Colonic mucosa (tissue), 4 donors: ENCODE measurements at regions not wholly inside any gene's neighbourhood (a gene's known extent, or its start where the extent isn't known, plus 50 kb on each side); places are given as distances from the start of the nearest gene placed in this dataset.
A peak's percentile ranks its signal among the peaks of the same experiment; 100 is the strongest.

Experiments
- DNase-seq: peaks from one replicate; pipeline ENCODE4 v3.0.0-alpha.2; 2020
- H3K27ac ChIP-seq: fragments of 200-600 bp; one replicate; pipeline ENCODE4 v1.8.0; 2021
- H3K27me3 ChIP-seq: fragments of 200-600 bp; one replicate; pipeline ENCODE4 v1.8.0; 2021
- H3K36me3 ChIP-seq: fragments of 200-600 bp; one replicate; pipeline ENCODE4 v1.8.0; 2021
- H3K4me1 ChIP-seq: fragments of 200-600 bp; one replicate; pipeline ENCODE4 v1.8.0; 2021; ENCODE audit warnings: mild to moderate bottlenecking
- H3K4me3 ChIP-seq: fragments of 200-600 bp; one replicate; pipeline ENCODE4 v1.8.0; 2021
- H3K9ac ChIP-seq, 2 donors: one replicate each; pipeline ENCODE4 v1.7.0; 2013; ENCODE audit warnings: control low read depth in 2 of 2, low read depth in 2 of 2, low read length in 2 of 2
- H3K9me3 ChIP-seq: fragments of 200-600 bp; one replicate; pipeline ENCODE4 v1.8.0; 2021
- intact Hi-C: fragments of 100-400 bp; cut with DNase I; formaldehyde crosslinking; loops from one replicate; pipeline ENCODE4 v1.14.1; 2022
- TF ChIP-seq, protein P1 (sequence below): fragments of 200-600 bp; IDR thresholded peaks from one replicate; pipeline ENCODE4 v1.8.0; 2022; ENCODE audit warnings: antibody characterized with exemption, mild to moderate bottlenecking
- donor health status: healthy.
- donor health status: DM: no; HTN: no; CAD: no.
- donor health status: DM: no; HTN: no; CAD: no.

DNA sequence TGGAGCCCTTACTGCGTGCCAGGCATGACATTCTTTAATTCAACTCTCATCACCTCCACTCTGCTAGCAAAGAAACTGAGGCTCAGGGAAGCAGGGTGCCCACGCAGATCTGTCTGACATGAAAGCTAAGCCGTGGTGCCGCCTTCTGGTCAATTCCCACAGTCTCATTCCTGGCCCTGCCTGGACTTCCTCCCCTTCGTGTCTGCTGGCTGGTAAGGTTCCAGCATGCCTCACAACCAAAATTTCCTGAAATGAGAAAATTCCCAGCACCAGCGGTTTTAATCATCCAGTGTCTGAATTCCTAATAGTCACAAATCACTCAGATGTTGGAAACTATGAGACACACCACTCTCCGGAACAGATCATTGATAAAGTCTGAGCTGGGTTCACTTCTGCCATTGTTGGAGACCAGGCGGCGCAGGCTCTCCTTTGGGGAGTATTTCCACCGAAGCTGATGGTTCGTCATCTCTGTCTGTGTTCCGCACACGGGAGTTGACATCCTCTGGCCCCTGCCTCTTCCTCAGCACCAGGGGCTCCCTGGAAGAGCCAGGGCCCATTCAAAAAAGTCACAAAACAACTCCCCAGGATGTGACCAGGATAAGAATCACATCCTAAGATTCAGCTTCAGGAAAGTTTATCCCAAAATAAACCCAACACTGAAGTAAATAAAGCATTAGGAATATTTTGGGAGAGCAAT lies 167.7 kb downstream of the PLPP3 start:
- intact Hi-C loops = no loop called here
- Histone ChIP-seq H3K27me3 (no peaks in the 10 kb centered on the region), H3K9me3 (no peaks in the 10 kb centered on the region), H3K4me3 (no peak overlapping the region), H3K27ac (no peak overlapping the region), H3K9ac (no peak overlapping the region), H3K36me3 (no peaks in the 10 kb centered on the region), H3K4me1 (no peaks in the 10 kb centered on the region)
- TF ChIP-seq, protein P1, sequence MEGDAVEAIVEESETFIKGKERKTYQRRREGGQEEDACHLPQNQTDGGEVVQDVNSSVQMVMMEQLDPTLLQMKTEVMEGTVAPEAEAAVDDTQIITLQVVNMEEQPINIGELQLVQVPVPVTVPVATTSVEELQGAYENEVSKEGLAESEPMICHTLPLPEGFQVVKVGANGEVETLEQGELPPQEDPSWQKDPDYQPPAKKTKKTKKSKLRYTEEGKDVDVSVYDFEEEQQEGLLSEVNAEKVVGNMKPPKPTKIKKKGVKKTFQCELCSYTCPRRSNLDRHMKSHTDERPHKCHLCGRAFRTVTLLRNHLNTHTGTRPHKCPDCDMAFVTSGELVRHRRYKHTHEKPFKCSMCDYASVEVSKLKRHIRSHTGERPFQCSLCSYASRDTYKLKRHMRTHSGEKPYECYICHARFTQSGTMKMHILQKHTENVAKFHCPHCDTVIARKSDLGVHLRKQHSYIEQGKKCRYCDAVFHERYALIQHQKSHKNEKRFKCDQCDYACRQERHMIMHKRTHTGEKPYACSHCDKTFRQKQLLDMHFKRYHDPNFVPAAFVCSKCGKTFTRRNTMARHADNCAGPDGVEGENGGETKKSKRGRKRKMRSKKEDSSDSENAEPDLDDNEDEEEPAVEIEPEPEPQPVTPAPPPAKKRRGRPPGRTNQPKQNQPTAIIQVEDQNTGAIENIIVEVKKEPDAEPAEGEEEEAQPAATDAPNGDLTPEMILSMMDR = no peak
- DNase-seq = no peak

DNA sequence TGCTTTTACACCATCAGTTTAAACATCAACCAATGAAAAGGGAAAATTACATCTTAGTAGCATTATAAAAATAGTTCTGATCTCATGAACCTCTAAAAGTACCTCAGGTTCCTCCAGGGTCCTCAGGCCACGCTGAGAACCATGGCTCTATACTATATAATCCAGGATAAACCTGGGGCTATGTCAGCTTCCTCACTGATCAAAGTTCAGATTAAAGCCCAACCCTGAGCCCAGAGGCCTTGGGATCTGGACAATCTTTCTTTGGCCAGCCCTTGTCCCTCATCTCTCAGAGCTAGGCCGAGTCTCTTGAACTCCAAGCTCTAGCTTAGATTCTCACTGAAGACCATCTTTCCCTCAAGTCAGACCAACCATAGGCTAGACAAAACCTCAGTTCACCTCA lies 168.3 kb downstream of the PLPP3 start:
- Histone ChIP-seq H3K36me3 (no peaks in the 10 kb centered on the region), H3K4me3 (no peak overlapping the region), H3K4me1 (no peaks in the 10 kb centered on the region), H3K9ac (no peak overlapping the region), H3K27ac (no peak overlapping the region), H3K9me3 (no peaks in the 10 kb centered on the region), H3K27me3 (no peaks in the 10 kb centered on the region)
- intact Hi-C loops = no loop called here
- TF ChIP-seq, protein P1 = no peak
- no peak for DNase-seq

DNA sequence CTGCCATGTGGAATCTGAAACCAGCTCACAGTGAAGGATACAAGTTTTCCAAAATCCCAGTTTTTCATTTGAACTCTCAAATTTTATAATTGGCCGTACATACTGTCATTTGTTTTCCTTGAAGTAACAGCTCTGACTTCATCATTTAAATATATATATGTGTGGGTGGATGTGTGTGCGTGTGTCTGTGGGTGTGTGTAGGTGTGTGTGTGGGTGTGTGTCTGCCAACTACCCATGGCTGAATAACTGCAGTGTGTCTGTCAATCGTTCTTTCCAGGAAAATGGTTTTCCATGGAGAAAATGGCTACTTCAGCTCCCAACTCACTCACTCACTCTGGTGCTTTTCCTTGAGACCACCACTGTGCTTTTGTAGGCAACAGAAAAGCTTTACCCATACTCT lies 169.0 kb downstream of the PLPP3 start:
- intact Hi-C loops = no loop called here
- Histone ChIP-seq H3K4me3 (no peak overlapping the region), H3K4me1 (no peaks in the 10 kb centered on the region), H3K9me3 (no peaks in the 10 kb centered on the region), H3K36me3 (no peaks in the 10 kb centered on the region), H3K9ac (no peak overlapping the region), H3K27ac (no peak overlapping the region), H3K27me3 (no peaks in the 10 kb centered on the region)
- TF ChIP-seq, protein P1 = no peak
- DNase-seq = no peak

DNA sequence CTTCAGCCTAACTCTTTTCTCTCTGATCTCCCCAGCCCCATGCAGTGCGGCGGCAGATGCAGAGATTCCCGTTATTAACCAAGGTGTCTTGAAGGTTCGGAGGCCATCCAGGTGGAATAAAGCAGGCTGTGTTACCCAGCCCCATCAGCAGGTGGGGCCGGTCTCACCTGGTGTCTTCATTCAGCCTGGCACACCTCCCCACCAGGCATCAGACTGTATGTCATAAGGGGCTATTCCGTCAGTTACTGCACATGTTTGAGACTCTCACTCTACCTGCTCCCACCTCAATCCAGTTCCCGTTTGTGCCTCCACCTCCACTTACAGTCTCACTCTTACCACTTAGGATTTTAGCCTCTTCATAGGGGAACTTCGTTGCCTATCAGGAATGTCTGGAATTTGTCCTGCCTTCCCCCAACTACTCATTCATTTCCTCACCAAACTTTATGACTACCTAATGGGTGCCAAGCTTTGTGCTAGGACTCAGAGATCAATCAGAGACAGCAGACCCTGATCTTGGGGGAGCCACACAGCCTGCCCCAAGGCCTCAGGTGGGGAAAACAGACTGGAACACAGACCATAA lies 170.2 kb downstream of the PLPP3 start:
- Histone ChIP-seq H3K36me3 (no peaks in the 10 kb centered on the region), H3K9me3 (no peaks in the 10 kb centered on the region), H3K4me3 (no peak overlapping the region), H3K27me3 (no peaks in the 10 kb centered on the region), H3K4me1 (no peaks in the 10 kb centered on the region), H3K27ac (no peak overlapping the region), H3K9ac (no peak overlapping the region)
- intact Hi-C loops = loop anchor here (2.0 kb wide), 1 partner anchor 170 kb away; the partner anchor contains the start of gene PLPP3
- TF ChIP-seq, protein P1 = peak; percentile 59
- DNase-seq = peak; percentile 70

DNA sequence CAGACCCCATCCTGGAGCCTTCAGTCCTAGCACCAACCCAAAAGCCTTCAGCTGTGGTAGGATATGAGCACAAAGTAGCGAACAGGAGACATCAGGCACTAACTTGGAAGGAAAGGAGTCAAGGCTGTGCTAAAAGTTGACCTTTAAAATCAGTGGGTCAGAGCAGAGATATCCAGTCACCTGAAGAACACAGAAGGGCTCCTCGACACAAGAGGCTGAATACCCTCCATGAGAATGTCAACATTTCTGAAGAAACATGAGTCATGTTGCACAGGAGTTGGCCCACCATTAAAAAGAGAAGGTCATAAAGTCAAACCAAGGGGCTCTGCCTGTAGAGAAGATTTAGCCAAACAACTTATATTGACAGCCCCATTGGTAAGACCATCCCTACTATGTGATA lies 172.5 kb downstream of the PLPP3 start:
- no peaks in the 10 kb centered on the region for H3K36me3 ChIP-seq
- H3K9ac ChIP-seq = no peak overlapping the region
- H3K27ac ChIP-seq = no peak overlapping the region
- no peaks in the 10 kb centered on the region for H3K9me3 ChIP-seq
- no peak for DNase-seq
- TF ChIP-seq, protein P1 = no peak
- H3K27me3 ChIP-seq = no peaks in the 10 kb centered on the region
- intact Hi-C loops = no loop called here
- H3K4me1 ChIP-seq = no peaks in the 10 kb centered on the region
- H3K4me3 ChIP-seq = no peak overlapping the region
